K562 (cell line): ENCODE measurements at regions not wholly inside any gene's neighbourhood (a gene's known extent, or its start where the extent isn't known, plus 50 kb on each side); places are given as distances from the start of the nearest gene placed in this dataset.

ENCODE experiments used
- E2F3 ChIP-seq: fragments of 250-450 bp; sonication (Bioruptor Pico); IDR thresholded peaks from 2 replicates; pipeline ENCODE4 v1.4.0; 2020; ENCODE audit warnings: mild to moderate bottlenecking
- ELF4 ChIP-seq: fragments of 450-650 bp; formaldehyde crosslinking; IDR thresholded peaks from 2 replicates; pipeline ENCODE4 v1.4.0; 2022; ENCODE audit warnings: missing genetic modification characterization
- MEIS2 ChIP-seq: fragments of 450-650 bp; IDR thresholded peaks from 2 replicates; pipeline ENCODE4 v1.6.1; 2014; ENCODE audit warnings: mild to moderate bottlenecking; ENCODE audit not compliant: partially characterized antibody
- RBFOX2 ChIP-seq: fragments of 200-400 bp; formaldehyde crosslinking; IDR thresholded peaks from 2 replicates; pipeline ENCODE4 v1.6.1; 2017; ENCODE audit warnings: low read depth, mild to moderate bottlenecking, low read length, moderate library complexity
- TF ChIP-seq, protein P1 (sequence below): sonication (generic); formaldehyde crosslinking; IDR thresholded peaks from 2 replicates; pipeline ENCODE4 v1.9.0; 2022; ENCODE audit warnings: mild to moderate bottlenecking, missing genetic modification reagents
- TF ChIP-seq, protein P2 (sequence below), 2 experiments: fragments of 450-650 bp; IDR thresholded peaks; 2 replicates each; pipeline ENCODE4 v1.6.1; 2016
- TF ChIP-seq, protein P3 (sequence below), 3 experiments: IDR thresholded peaks in 2 of 3; conservative IDR thresholded peaks in 1 of 3; 2 replicates each; pipeline ENCODE4 v1.5.1; 2011 to 2012; ENCODE audit warnings: low read length in 3 of 3, mild to moderate bottlenecking in 3 of 3, control low read depth in 2 of 3, improper control_type of control experiment in 1 of 3, inconsistent platforms in 1 of 3, low read depth in 1 of 3, mixed read lengths in 1 of 3, moderate library complexity in 1 of 3; ENCODE audit not compliant: insufficient read depth in 2 of 3

DNA sequence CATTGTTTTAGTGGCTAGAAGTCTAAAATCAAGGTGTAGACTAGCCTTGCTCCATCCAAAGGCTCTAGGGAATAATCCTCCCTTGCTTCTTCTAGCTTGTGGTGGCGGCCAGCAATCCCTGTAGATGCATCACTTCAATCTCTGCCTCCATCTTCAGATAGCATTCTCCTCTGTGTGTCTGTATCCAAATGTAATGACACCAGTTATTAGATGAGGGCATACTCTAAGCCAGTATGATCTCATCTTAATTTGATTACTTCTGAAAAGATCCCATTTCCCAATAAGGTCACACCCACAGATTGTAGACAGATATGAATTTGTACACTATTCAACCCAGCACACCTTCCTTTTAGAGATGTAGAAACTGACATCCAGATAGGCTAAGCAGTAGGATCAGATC is 334.5 kb upstream of the KCNMB2 start:
- TF ChIP-seq ELF4 (CRISPR knock-in tag) (no peak), MEIS2 (no peak), RBFOX2 (no peak), E2F3 (CRISPR knock-in tag) (no peak)
- TF ChIP-seq, protein P1, sequence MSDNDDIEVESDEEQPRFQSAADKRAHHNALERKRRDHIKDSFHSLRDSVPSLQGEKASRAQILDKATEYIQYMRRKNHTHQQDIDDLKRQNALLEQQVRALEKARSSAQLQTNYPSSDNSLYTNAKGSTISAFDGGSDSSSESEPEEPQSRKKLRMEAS (CRISPR knock-in tag) = no peak
- TF ChIP-seq, protein P2, sequence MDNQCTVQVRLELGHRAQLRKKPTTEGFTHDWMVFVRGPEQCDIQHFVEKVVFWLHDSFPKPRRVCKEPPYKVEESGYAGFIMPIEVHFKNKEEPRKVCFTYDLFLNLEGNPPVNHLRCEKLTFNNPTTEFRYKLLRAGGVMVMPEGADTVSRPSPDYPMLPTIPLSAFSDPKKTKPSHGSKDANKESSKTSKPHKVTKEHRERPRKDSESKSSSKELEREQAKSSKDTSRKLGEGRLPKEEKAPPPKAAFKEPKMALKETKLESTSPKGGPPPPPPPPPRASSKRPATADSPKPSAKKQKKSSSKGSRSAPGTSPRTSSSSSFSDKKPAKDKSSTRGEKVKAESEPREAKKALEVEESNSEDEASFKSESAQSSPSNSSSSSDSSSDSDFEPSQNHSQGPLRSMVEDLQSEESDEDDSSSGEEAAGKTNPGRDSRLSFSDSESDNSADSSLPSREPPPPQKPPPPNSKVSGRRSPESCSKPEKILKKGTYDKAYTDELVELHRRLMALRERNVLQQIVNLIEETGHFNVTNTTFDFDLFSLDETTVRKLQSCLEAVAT (IDR thresholded peaks at IDR 0.05) = no peak
- TF ChIP-seq, protein P3, sequence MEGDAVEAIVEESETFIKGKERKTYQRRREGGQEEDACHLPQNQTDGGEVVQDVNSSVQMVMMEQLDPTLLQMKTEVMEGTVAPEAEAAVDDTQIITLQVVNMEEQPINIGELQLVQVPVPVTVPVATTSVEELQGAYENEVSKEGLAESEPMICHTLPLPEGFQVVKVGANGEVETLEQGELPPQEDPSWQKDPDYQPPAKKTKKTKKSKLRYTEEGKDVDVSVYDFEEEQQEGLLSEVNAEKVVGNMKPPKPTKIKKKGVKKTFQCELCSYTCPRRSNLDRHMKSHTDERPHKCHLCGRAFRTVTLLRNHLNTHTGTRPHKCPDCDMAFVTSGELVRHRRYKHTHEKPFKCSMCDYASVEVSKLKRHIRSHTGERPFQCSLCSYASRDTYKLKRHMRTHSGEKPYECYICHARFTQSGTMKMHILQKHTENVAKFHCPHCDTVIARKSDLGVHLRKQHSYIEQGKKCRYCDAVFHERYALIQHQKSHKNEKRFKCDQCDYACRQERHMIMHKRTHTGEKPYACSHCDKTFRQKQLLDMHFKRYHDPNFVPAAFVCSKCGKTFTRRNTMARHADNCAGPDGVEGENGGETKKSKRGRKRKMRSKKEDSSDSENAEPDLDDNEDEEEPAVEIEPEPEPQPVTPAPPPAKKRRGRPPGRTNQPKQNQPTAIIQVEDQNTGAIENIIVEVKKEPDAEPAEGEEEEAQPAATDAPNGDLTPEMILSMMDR (IDR thresholded peaks at IDR 0.05 in 2 of 3, conservative IDR thresholded peaks at IDR 0.05 in 1 of 3; ENCODE audit: insufficient read depth in 2 of 3, low read depth in 1 of 3, low read length in 3 of 3) = no peak
